Cardiac fibroblast (primary cell): ENCODE measurements at regions not wholly inside any gene's neighbourhood (a gene's known extent, or its start where the extent isn't known, plus 50 kb on each side); places are given as distances from the start of the nearest gene placed in this dataset.

ENCODE experiments used
- DNase-seq, 2 donors: peaks; one replicate each; pipeline versions ENCODE4 v3.0.0 to v3.0.0-alpha.2; 2010; ENCODE audit warnings: low read depth in 2 of 2
- H3K4me3 ChIP-seq, 2 donors: replicated peaks in 1 of 2; 1 replicate in 1 of 2; 2 replicates in 1 of 2; pipeline ENCODE4 v1.5.1; 2011; ENCODE audit warnings: low read depth in 2 of 2, low read length in 2 of 2, mild to moderate bottlenecking in 2 of 2, moderate library complexity in 1 of 2
- CTCF ChIP-seq: IDR thresholded peaks from one replicate; pipeline ENCODE4 v1.5.1; 2011; ENCODE audit warnings: low read depth, mild to moderate bottlenecking, low read length, inconsistent platforms

- no peak overlapping the region for H3K4me3 ChIP-seq
- no peak for TF ChIP-seq CTCF
- no peak for DNase-seq
These were observed 1005.6 kb downstream of the IGSF11 start for GRCh38 chr3:118029049-118029448.

- no peak for TF ChIP-seq CTCF
- DNase-seq, result no peak
- no peak overlapping the region for H3K4me3 ChIP-seq
These were observed 998.4 kb downstream of the IGSF11 start for GRCh38 chr3:118036215-118036614.

- no peak for DNase-seq
- TF ChIP-seq CTCF, result no peak
- no peak overlapping the region for H3K4me3 ChIP-seq
These were observed 979.3 kb downstream of the IGSF11 start for GRCh38 chr3:118055381-118055780.

- DNase-seq, result no peak
- H3K4me3 ChIP-seq, result no peak overlapping the region
- TF ChIP-seq CTCF, result no peak
These were observed 977.6 kb downstream of the IGSF11 start for GRCh38 chr3:118057086-118057485.

GRCh38 chr3:118059096-118059495 is 975.5 kb downstream of the IGSF11 start:
- no peak for DNase-seq
- no peak for TF ChIP-seq CTCF
- no peak overlapping the region for H3K4me3 ChIP-seq

GRCh38 chr3:118067439-118067838 is 967.2 kb downstream of the IGSF11 start:
- H3K4me3 ChIP-seq, result no peak overlapping the region
- no peak for DNase-seq
- no peak for TF ChIP-seq CTCF

- no peak for DNase-seq
- H3K4me3 ChIP-seq, result no peak overlapping the region
These were observed 958.8 kb downstream of the IGSF11 start for GRCh38 chr3:118075873-118076272.

More at GRCh38 chr3:118075873-118076272, 958.8 kb downstream of the IGSF11 start:
- TF ChIP-seq CTCF, result no peak
